ENCODE measurements at regions not wholly inside any gene's neighbourhood (a gene's known extent, or its start where the extent isn't known, plus 50 kb on each side); places are given as distances from the start of the nearest gene placed in this dataset.

DNA sequence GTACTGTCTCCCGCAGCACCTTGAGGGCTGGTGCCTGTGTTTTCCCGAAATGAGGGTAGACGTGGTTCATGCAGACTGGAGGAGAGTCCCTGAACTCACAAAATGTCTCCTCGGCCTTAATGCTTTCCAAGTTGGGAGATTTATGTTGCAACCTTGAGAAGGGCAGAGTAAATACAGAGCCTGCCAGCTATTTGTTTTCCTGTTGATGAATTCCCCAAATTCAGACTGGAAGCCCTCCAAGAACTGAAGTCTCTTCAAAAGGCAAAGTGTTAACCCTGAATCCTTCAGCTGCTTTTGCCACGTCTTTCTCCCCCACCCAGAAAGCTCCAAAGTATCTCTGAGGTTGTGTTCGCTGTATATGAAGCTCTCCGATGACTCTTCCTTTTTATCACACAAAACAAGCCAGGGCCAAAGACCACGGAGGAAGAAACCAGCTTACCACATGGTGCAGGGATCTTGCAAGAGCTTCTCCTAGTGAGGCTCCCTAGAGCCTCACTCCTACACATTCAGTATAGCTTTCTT, 254.7 kb upstream of the NFE2L3 start:
- no peak overlapping the region for H3K4me3 ChIP-seq (ENCODE audit: control insufficient read depth, low read depth, low read length)
- peak; percentile 6 for DNase-seq (ENCODE audit: low read depth)
- TF ChIP-seq, protein P1, sequence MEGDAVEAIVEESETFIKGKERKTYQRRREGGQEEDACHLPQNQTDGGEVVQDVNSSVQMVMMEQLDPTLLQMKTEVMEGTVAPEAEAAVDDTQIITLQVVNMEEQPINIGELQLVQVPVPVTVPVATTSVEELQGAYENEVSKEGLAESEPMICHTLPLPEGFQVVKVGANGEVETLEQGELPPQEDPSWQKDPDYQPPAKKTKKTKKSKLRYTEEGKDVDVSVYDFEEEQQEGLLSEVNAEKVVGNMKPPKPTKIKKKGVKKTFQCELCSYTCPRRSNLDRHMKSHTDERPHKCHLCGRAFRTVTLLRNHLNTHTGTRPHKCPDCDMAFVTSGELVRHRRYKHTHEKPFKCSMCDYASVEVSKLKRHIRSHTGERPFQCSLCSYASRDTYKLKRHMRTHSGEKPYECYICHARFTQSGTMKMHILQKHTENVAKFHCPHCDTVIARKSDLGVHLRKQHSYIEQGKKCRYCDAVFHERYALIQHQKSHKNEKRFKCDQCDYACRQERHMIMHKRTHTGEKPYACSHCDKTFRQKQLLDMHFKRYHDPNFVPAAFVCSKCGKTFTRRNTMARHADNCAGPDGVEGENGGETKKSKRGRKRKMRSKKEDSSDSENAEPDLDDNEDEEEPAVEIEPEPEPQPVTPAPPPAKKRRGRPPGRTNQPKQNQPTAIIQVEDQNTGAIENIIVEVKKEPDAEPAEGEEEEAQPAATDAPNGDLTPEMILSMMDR (conservative IDR thresholded peaks at IDR 0.05; ENCODE audit: control insufficient read depth, insufficient read depth, low read depth, low read length), result no peak

DNA sequence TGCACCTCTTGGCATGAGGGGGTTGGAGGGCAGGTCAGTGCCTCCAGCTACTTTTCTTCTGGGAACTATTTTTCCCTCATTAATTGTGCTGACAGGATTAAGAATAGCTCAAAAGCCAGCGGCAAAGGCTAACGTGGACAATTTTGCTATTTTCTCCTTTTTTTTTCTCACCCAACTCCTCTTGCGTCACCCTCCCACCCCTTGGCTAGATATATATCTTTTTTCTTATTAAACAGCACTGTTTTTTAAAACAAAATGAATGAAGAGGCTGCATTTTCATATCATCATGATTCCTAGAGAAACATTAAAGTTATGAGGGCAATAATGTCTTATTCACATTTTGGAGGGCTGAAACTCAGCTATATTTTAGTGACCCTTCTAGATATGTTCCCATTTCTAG, 251.8 kb upstream of the NFE2L3 start:
- TF ChIP-seq, protein P1 (conservative IDR thresholded peaks at IDR 0.05; ENCODE audit: control insufficient read depth, insufficient read depth, low read depth, low read length), result no peak
- DNase-seq (ENCODE audit: low read depth), result no peak
- no peak overlapping the region for H3K4me3 ChIP-seq (ENCODE audit: control insufficient read depth, low read depth, low read length)

DNA sequence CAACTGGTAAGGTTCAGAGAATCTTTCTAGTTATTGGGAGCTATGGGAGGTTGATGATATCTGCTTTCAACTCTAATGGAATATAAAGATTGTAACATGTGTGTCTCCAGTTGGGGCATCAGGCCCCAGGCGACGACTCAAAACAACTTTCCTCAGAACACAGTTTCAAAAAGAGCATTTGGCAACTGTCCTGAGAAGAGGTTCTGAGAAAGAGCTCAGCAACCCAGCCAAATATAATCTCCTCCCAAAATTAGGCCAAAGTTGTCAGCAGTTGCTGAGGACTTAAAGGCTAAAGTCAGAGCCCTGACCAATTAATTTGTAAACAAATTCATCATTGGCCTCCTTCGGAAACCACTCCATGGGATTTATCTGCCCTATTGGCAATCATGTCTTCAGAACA, 251.1 kb upstream of the NFE2L3 start:
- H3K4me3 ChIP-seq (ENCODE audit: control insufficient read depth, low read depth, low read length), result no peak overlapping the region
- no peak for DNase-seq (ENCODE audit: low read depth)
- TF ChIP-seq, protein P1 (conservative IDR thresholded peaks at IDR 0.05; ENCODE audit: control insufficient read depth, insufficient read depth, low read depth, low read length), result no peak

DNA sequence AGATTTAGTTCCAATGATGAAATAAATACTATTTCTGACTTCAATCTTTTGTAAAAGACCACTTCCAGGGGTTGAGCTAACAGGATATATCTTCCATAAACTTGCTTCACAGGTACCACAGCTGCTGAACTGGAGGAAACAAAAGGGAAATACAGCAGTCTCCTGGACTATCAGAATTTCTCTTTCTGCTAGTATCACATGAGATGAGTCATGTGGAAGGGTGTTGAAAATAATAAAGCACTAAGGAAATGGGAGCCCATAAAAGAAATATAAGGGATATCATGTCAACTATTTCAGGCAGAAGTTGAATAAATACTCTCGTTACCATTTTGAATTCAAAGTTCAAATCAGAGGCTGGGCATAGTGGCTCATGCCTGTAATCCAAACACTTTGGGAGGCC, 250.3 kb upstream of the NFE2L3 start:
- no peak overlapping the region for H3K4me3 ChIP-seq (ENCODE audit: control insufficient read depth, low read depth, low read length)
- no peak for DNase-seq (ENCODE audit: low read depth)
- TF ChIP-seq, protein P1 (conservative IDR thresholded peaks at IDR 0.05; ENCODE audit: control insufficient read depth, insufficient read depth, low read depth, low read length), result no peak

DNA sequence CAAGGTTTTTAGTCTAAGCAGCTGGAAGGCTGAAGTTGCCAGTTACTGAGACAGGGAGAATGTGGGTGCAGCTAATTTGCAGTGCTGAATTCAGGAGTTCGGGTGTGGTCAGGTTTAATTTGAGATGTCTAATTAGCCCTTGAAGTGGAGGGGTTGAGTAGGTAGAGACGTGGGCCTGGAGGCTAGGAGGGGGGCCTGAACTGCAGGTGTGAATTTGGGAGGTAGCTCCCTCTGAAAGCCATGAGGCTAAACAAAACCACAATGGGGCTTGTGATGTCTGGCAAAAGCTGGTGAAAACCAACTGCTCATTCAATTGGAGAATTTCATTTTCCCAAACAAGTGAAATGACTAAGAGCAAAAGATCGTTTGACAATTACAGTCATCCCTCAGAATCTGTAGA, 246.0 kb upstream of the NFE2L3 start:
- no peak for DNase-seq (ENCODE audit: low read depth)
- TF ChIP-seq, protein P1 (conservative IDR thresholded peaks at IDR 0.05; ENCODE audit: control insufficient read depth, insufficient read depth, low read depth, low read length), result no peak
- H3K4me3 ChIP-seq (ENCODE audit: control insufficient read depth, low read depth, low read length), result no peak overlapping the region

DNA sequence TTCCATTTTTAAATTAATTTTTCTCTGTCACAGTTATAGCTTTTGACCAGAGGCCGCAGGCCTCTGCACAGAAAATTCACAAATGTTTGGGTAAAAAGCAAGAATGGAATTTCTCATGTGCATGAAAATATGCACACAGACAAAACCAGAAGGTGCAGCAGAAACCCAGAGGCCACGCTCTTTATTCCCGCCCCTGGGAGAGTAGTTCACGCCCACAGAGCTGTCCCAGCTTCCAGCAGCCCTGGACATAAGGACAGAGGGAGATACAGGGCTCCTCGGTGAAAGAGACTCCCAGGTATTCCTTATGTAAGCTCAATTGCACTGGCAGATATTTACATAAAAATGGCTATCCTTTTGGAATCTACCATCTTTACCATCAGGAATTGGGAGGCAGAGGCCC, 245.2 kb upstream of the NFE2L3 start:
- no peak for DNase-seq (ENCODE audit: low read depth)
- H3K4me3 ChIP-seq (ENCODE audit: control insufficient read depth, low read depth, low read length), result no peak overlapping the region
- TF ChIP-seq, protein P1 (conservative IDR thresholded peaks at IDR 0.05; ENCODE audit: control insufficient read depth, insufficient read depth, low read depth, low read length), result no peak

DNA sequence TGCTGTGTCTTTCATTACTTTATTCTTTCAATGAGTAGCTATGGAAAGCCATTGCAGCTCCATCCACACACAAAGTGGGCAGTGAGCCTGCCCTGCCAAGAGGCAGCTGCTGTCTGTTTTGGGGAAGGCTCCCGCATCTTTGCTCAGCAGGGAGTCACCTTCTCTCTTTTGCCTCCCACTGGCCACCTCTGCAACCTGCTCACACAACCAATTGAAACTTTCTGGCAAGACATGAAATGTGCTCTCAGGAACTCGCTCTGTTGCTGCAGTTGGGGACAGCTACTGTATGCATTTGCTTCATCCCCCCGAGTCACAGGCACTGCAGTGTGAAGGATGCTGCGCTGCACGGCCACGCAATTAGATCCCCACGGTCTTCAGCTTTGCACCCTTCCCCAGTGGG, 244.8 kb upstream of the NFE2L3 start:
- TF ChIP-seq, protein P1 (conservative IDR thresholded peaks at IDR 0.05; ENCODE audit: control insufficient read depth, insufficient read depth, low read depth, low read length), result no peak
- no peak overlapping the region for H3K4me3 ChIP-seq (ENCODE audit: control insufficient read depth, low read depth, low read length)
- no peak for DNase-seq (ENCODE audit: low read depth)
